ENCODE measurements at regions not wholly inside any gene's neighbourhood (a gene's known extent, or its start where the extent isn't known, plus 50 kb on each side); places are given as distances from the start of the nearest gene placed in this dataset.

GRCh38 chr6:169378620-169379381 lies 125.2 kb upstream of the THBS2 start:
- Histone ChIP-seq H3K36me3 (no peaks in the 10 kb centered on the region), H3K27me3 (no peaks in the 10 kb centered on the region), H3K9me3 (peaks cover 0 to 6% (median 0%) of the 10 kb centered on the region in 3 donors), H3K4me1 (no peaks in the 10 kb centered on the region), H3K4me3 (no peak overlapping the region), H3K27ac (no peak overlapping the region)
- no peak for DNase-seq
- intact Hi-C loops (cut with DNase I; ENCODE audit: low total_unique reads), result no loop called here
- no peak for TF ChIP-seq CTCF (IDR thresholded peaks at IDR 0.05)

- Histone ChIP-seq H3K36me3 (no peaks in the 10 kb centered on the region), H3K4me3 (no peak overlapping the region), H3K9me3 (peaks cover 0 to 6% (median 0%) of the 10 kb centered on the region in 3 donors), H3K27ac (no peak overlapping the region), H3K27me3 (no peaks in the 10 kb centered on the region), H3K4me1 (no peaks in the 10 kb centered on the region)
- no peak for TF ChIP-seq CTCF (IDR thresholded peaks at IDR 0.05)
- intact Hi-C loops (cut with DNase I; ENCODE audit: low total_unique reads), result no loop called here
- no peak for DNase-seq
These were observed 122.8 kb upstream of the THBS2 start for GRCh38 chr6:169376458-169376857.

GRCh38 chr6:169372589-169372988 lies 118.9 kb upstream of the THBS2 start:
- no peak for TF ChIP-seq CTCF (IDR thresholded peaks at IDR 0.05)

GRCh38 chr6:169371344-169372127 lies 117.9 kb upstream of the THBS2 start:
- Histone ChIP-seq H3K36me3 (no peaks in the 10 kb centered on the region), H3K4me1 (no peaks in the 10 kb centered on the region), H3K27me3 (no peaks in the 10 kb centered on the region), H3K27ac (no peak overlapping the region), H3K9me3 (peaks cover 0 to 6% (median 0%) of the 10 kb centered on the region in 3 donors), H3K4me3 (no peak overlapping the region)
- no peak for DNase-seq
- intact Hi-C loops (cut with DNase I; ENCODE audit: low total_unique reads), result no loop called here
- no peak for TF ChIP-seq CTCF (IDR thresholded peaks at IDR 0.05)

More at GRCh38 chr6:169372589-169372988, 118.9 kb upstream of the THBS2 start:
- Histone ChIP-seq H3K4me1 (no peaks in the 10 kb centered on the region), H3K27ac (no peak overlapping the region), H3K27me3 (no peaks in the 10 kb centered on the region), H3K9me3 (peaks cover 0 to 6% (median 0%) of the 10 kb centered on the region in 3 donors), H3K36me3 (no peaks in the 10 kb centered on the region), H3K4me3 (no peak overlapping the region)
- no peak for DNase-seq
- intact Hi-C loops (cut with DNase I; ENCODE audit: low total_unique reads), result no loop called here

GRCh38 chr6:169370666-169371343 lies 117.2 kb upstream of the THBS2 start:
- H3K27me3 ChIP-seq, result no peaks in the 10 kb centered on the region
- no peak for DNase-seq
- H3K4me3 ChIP-seq, result no peak overlapping the region
- no peak for TF ChIP-seq CTCF (IDR thresholded peaks at IDR 0.05)
- H3K27ac ChIP-seq, result no peak overlapping the region
- intact Hi-C loops (cut with DNase I; ENCODE audit: low total_unique reads), result no loop called here
- no peaks in the 10 kb centered on the region for H3K4me1 ChIP-seq
- H3K36me3 ChIP-seq, result no peaks in the 10 kb centered on the region
- H3K9me3 ChIP-seq, result peaks cover 0 to 6% (median 0%) of the 10 kb centered on the region in 3 donors

All from tibial artery (tissue), 4 donors.